ENCODE measurements at regions not wholly inside any gene's neighbourhood (a gene's known extent, or its start where the extent isn't known, plus 50 kb on each side); places are given as distances from the start of the nearest gene placed in this dataset.
"Not testable (repeated sequence)": the region's sequence is repeated elsewhere in the genome, so short reads cannot be mapped to it uniquely, and the experiment has no call there.

DNA sequence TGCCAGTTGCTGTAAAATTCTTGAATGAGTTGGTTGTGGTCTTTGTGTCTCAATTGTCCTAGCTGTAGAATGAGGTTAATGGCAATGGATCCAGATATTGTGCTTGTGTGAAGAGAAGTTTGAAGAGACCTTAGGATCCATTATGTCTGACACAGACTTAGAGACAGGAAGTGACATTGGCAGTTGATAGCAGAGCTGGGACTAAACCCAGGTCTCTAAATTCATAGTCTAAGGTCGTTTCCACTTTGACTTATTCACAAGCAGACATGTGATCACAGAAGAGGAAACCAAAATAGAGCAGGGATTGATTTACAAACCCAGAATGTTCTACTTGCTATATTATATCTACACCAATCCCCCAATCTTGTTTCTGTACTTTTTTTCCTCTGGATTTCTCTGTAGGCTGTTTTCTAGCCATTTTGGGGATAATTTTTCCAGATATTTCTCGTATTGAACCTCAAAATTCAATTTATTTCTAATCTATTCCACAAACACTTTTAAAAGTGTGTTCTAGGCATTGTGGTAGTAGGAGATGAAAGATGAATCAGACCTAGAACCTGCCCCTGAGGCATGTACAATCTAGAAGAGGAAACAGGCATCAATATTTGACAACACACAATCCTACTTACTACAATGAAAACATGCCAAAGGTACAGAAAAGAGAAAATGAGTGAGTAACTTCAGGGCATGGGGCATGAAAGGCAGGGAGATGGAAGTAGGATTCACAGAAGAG is 123.3 kb downstream of the NFKBIZ start:
- POLR2A ChIA-PET, result no interaction called here
- no peaks in the 10 kb centered on the region for H3K9me3 ChIP-seq (ENCODE audit: control insufficient read depth, insufficient read depth, low read depth, low read length)
- TF ChIP-seq ZNF423 (tag by site-specific recombination; IDR thresholded peaks at IDR 0.05), result no peak
- TF ChIP-seq WT1 (tag by site-specific recombination; IDR thresholded peaks at IDR 0.05), result no peak
- TF ChIP-seq ZNF37A (tag by site-specific recombination; IDR thresholded peaks at IDR 0.05), result no peak
- no peak for TF ChIP-seq ZNF48 (tag by site-specific recombination; IDR thresholded peaks at IDR 0.05)
- TF ChIP-seq ZNF76 (tag by site-specific recombination; IDR thresholded peaks at IDR 0.05; ENCODE audit: borderline replicate concordance, low read depth), result no peak
- TF ChIP-seq PRDM1 (tag by site-specific recombination; IDR thresholded peaks at IDR 0.05), result no peak
- TF ChIP-seq ZNF664 (tag by site-specific recombination; IDR thresholded peaks at IDR 0.05), result no peak
- TF ChIP-seq ZNF837 (tag by site-specific recombination; IDR thresholded peaks at IDR 0.05), result no peak
- no peak for TF ChIP-seq ZNF391 (tag by site-specific recombination; IDR thresholded peaks at IDR 0.05; ENCODE audit: borderline replicate concordance, low read depth)
- TF ChIP-seq ZNF555 (tag by site-specific recombination; conservative IDR thresholded peaks at IDR 0.05), result no peak
- TF ChIP-seq ZFHX2 (tag by site-specific recombination; conservative IDR thresholded peaks at IDR 0.05), result no peak
- no peak for TF ChIP-seq ZNF248 (tag by site-specific recombination; IDR thresholded peaks at IDR 0.05)
- TF ChIP-seq FEZF1 (tag by site-specific recombination; IDR thresholded peaks at IDR 0.05), result no peak
- TF ChIP-seq ZNF768 (tag by site-specific recombination; IDR thresholded peaks at IDR 0.05), result no peak
- no peak overlapping the region for H3K27ac ChIP-seq (ENCODE audit: extremely low read depth, low read depth, low read length)
- no peaks in the 10 kb centered on the region for H3K36me3 ChIP-seq (ENCODE audit: control insufficient read depth in 2 of 2, insufficient read depth in 1 of 2, low read length in 2 of 2)
- CTCF ChIA-PET, result no interaction called here
- H3K4me1 ChIP-seq (ENCODE audit: control insufficient read depth, insufficient read depth, low read length), result no peaks in the 10 kb centered on the region
- H3K4me3 ChIP-seq (ENCODE audit: low read depth, low read length), result no peak overlapping the region

DNA sequence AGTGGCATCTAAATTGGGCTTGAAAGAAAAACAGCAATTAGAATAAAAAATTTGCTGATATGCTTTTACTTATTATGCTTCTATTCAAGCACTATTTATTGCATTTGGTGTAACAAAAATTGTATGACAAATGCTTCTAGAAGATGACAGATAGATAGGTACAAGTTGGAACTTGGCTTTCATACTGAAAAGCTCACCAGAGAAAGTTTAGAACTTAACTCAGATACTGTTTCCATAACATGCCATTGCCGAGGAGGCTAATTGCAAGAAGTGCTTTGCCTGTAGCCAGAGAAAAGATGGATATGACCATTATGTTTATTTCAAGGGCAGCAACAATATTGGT is 123.8 kb downstream of the NFKBIZ start:
- Histone ChIP-seq H3K36me3 (ENCODE audit: control insufficient read depth in 2 of 2, insufficient read depth in 1 of 2, low read length in 2 of 2) (no peaks in the 10 kb centered on the region), H3K27ac (ENCODE audit: extremely low read depth, low read depth, low read length) (no peak overlapping the region), H3K4me3 (ENCODE audit: low read depth, low read length) (no peak overlapping the region), H3K4me1 (ENCODE audit: control insufficient read depth, insufficient read depth, low read length) (no peaks in the 10 kb centered on the region), H3K9me3 (ENCODE audit: control insufficient read depth, insufficient read depth, low read depth, low read length) (no peaks in the 10 kb centered on the region)
- TF ChIP-seq FEZF1 (tag by site-specific recombination; IDR thresholded peaks at IDR 0.05) (no peak), ZBTB7A (tag by site-specific recombination; IDR thresholded peaks at IDR 0.05; ENCODE audit: low read depth) (no peak), ZNF354C (tag by site-specific recombination; IDR thresholded peaks at IDR 0.05; ENCODE audit: borderline replicate concordance, low read depth) (no peak), GLIS2 (tag by site-specific recombination; IDR thresholded peaks at IDR 0.05) (no peak), ZNF510 (tag by site-specific recombination; IDR thresholded peaks at IDR 0.05; ENCODE audit: insufficient replicate concordance) (no peak), ZNF350 (tag by site-specific recombination; IDR thresholded peaks at IDR 0.05) (no peak), SP2 (tag by site-specific recombination; IDR thresholded peaks at IDR 0.05) (no peak), ZFP41 (tag by site-specific recombination; IDR thresholded peaks at IDR 0.05; ENCODE audit: borderline replicate concordance) (no peak), ZNF670 (tag by site-specific recombination; IDR thresholded peaks at IDR 0.05; ENCODE audit: low read depth) (no peak)
- TF ChIP-seq, protein P1, sequence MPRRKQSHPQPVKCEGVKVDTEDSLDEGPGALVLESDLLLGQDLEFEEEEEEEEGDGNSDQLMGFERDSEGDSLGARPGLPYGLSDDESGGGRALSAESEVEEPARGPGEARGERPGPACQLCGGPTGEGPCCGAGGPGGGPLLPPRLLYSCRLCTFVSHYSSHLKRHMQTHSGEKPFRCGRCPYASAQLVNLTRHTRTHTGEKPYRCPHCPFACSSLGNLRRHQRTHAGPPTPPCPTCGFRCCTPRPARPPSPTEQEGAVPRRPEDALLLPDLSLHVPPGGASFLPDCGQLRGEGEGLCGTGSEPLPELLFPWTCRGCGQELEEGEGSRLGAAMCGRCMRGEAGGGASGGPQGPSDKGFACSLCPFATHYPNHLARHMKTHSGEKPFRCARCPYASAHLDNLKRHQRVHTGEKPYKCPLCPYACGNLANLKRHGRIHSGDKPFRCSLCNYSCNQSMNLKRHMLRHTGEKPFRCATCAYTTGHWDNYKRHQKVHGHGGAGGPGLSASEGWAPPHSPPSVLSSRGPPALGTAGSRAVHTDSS (tag by site-specific recombination; IDR thresholded peaks at IDR 0.05), result no peak
- TF ChIP-seq, protein P2, sequence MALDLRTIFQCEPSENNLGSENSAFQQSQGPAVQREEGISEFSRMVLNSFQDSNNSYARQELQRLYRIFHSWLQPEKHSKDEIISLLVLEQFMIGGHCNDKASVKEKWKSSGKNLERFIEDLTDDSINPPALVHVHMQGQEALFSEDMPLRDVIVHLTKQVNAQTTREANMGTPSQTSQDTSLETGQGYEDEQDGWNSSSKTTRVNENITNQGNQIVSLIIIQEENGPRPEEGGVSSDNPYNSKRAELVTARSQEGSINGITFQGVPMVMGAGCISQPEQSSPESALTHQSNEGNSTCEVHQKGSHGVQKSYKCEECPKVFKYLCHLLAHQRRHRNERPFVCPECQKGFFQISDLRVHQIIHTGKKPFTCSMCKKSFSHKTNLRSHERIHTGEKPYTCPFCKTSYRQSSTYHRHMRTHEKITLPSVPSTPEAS (tag by site-specific recombination; IDR thresholded peaks at IDR 0.05), result no peak
- POLR2A ChIA-PET, result no interaction called here
- CTCF ChIA-PET, result no interaction called here

DNA sequence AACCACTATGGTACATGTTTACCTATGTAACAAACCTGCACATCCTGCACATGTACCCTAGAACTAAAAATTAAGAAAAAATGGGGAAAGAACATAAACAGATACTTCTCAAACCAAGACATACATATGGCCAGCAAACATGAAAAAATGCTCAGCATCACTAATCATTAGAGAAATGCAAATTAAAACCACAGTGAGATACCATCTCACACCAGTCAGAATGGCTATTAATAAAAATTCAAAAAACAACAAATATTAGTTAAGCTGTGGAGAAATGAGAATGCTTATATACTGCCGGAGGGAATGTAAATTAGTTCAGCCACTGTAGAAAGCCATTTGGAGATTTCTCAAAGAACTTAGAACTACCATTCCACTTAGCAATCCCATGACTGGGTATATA is 126.1 kb downstream of the NFKBIZ start:
- H3K36me3 ChIP-seq (ENCODE audit: control insufficient read depth in 2 of 2, insufficient read depth in 1 of 2, low read length in 2 of 2); POLR2A ChIA-PET; H3K9me3 ChIP-seq (ENCODE audit: control insufficient read depth, insufficient read depth, low read depth, low read length); H3K4me1 ChIP-seq (ENCODE audit: control insufficient read depth, insufficient read depth, low read length); H3K27ac ChIP-seq (ENCODE audit: extremely low read depth, low read depth, low read length); H3K4me3 ChIP-seq (ENCODE audit: low read depth, low read length); CTCF ChIA-PET: not testable (repeated sequence)

Data from HEK293 (cell line).